ENCODE measurements at regions not wholly inside any gene's neighbourhood (a gene's known extent, or its start where the extent isn't known, plus 50 kb on each side); places are given as distances from the start of the nearest gene placed in this dataset.

- Histone ChIP-seq H3K27me3 (no peaks in the 10 kb centered on the region), H3K36me3 (no peaks in the 10 kb centered on the region), H3K4me1 (peaks cover 26% of the 10 kb centered on the region), H3K9me3 (no peaks in the 10 kb centered on the region), H3K4me3 (ENCODE audit: low read depth, low read length) (no peak overlapping the region)
- no peak for DNase-seq
- TF ChIP-seq CTCF (IDR thresholded peaks at IDR 0.05; ENCODE audit: low read depth, low read length) = no peak
Measured at GRCh38 chr3:197422506-197422905, 124.1 kb upstream of the DLG1 start.

GRCh38 chr3:197421021-197421420 is 122.6 kb upstream of the DLG1 start:
- no peaks in the 10 kb centered on the region for H3K36me3 ChIP-seq
- no peak for TF ChIP-seq CTCF (IDR thresholded peaks at IDR 0.05; ENCODE audit: low read depth, low read length)
- no peaks in the 10 kb centered on the region for H3K27me3 ChIP-seq
- DNase-seq = no peak
- H3K4me1 ChIP-seq = peaks cover 13% of the 10 kb centered on the region
- H3K4me3 ChIP-seq (ENCODE audit: low read depth, low read length) = no peak overlapping the region
- no peaks in the 10 kb centered on the region for H3K9me3 ChIP-seq

GRCh38 chr3:197420566-197420965 is 122.2 kb upstream of the DLG1 start:
- Histone ChIP-seq H3K27me3 (no peaks in the 10 kb centered on the region), H3K4me3 (ENCODE audit: low read depth, low read length) (no peak overlapping the region), H3K9me3 (no peaks in the 10 kb centered on the region), H3K36me3 (no peaks in the 10 kb centered on the region), H3K4me1 (peaks cover 10% of the 10 kb centered on the region)
- DNase-seq = no peak
- no peak for TF ChIP-seq CTCF (IDR thresholded peaks at IDR 0.05; ENCODE audit: low read depth, low read length)

- no peak for TF ChIP-seq CTCF (IDR thresholded peaks at IDR 0.05; ENCODE audit: low read depth, low read length)
- DNase-seq = no peak
- H3K9me3 ChIP-seq = no peaks in the 10 kb centered on the region
- no peaks in the 10 kb centered on the region for H3K36me3 ChIP-seq
- no peaks in the 10 kb centered on the region for H3K27me3 ChIP-seq
- H3K4me1 ChIP-seq = peaks cover 7% of the 10 kb centered on the region
- no peak overlapping the region for H3K4me3 ChIP-seq (ENCODE audit: low read depth, low read length)
Measured at GRCh38 chr3:197420115-197420514, 121.7 kb upstream of the DLG1 start.

GRCh38 chr3:197419696-197420095 is 121.3 kb upstream of the DLG1 start:
- H3K4me1 ChIP-seq = peaks cover 3% of the 10 kb centered on the region
- no peaks in the 10 kb centered on the region for H3K9me3 ChIP-seq
- DNase-seq = no peak
- no peak overlapping the region for H3K4me3 ChIP-seq (ENCODE audit: low read depth, low read length)
- H3K36me3 ChIP-seq = no peaks in the 10 kb centered on the region
- TF ChIP-seq CTCF (IDR thresholded peaks at IDR 0.05; ENCODE audit: low read depth, low read length) = no peak
- no peaks in the 10 kb centered on the region for H3K27me3 ChIP-seq

- Histone ChIP-seq H3K4me1 (no peaks in the 10 kb centered on the region), H3K36me3 (no peaks in the 10 kb centered on the region), H3K4me3 (ENCODE audit: low read depth, low read length) (no peak overlapping the region), H3K9me3 (no peaks in the 10 kb centered on the region), H3K27me3 (no peaks in the 10 kb centered on the region)
- no peak for TF ChIP-seq CTCF (IDR thresholded peaks at IDR 0.05; ENCODE audit: low read depth, low read length)
- no peak for DNase-seq
Measured at GRCh38 chr3:197417911-197418618, 119.7 kb upstream of the DLG1 start.
